ENCODE measurements at regions not wholly inside any gene's neighbourhood (a gene's known extent, or its start where the extent isn't known, plus 50 kb on each side); places are given as distances from the start of the nearest gene placed in this dataset.

DNA sequence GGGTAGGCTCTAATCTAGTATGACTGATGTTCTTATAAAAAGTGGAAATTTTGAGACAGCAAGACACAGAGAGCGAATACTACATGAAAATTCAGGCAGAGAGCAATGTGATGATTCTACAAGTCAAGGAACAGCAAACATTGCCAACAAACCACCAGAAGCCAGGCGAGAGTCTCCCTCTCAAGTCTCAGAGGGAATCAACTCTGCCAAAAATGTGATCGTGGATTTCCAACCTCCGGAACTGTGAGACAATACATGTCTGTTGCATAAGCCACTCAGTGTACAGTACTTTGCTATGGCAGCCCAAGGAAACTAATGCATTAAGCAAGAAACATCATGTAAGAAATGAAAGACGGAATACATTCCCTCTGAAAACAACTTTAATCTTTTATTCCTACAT, 52.1 kb upstream of the CCNG1 start:
- no peaks in the 10 kb centered on the region for H3K36me3 Mint-ChIP-seq (ENCODE audit: low read depth)
- no peaks in the 10 kb centered on the region for H3K4me1 Mint-ChIP-seq
- peaks cover 2% of the 10 kb centered on the region for H3K27me3 Mint-ChIP-seq
- no peak for ATAC-seq
- no peak for DNase-seq
- no peaks in the 10 kb centered on the region for H3K9me3 Mint-ChIP-seq
- no peak overlapping the region for H3K4me3 Mint-ChIP-seq
- no peak overlapping the region for H3K27ac Mint-ChIP-seq

- no peak overlapping the region for H3K4me3 Mint-ChIP-seq
- no peaks in the 10 kb centered on the region for H3K9me3 Mint-ChIP-seq
- no peak for ATAC-seq
- H3K27me3 Mint-ChIP-seq, result peaks cover 2% of the 10 kb centered on the region
- H3K36me3 Mint-ChIP-seq (ENCODE audit: low read depth), result no peaks in the 10 kb centered on the region
- no peaks in the 10 kb centered on the region for H3K4me1 Mint-ChIP-seq
- DNase-seq, result no peak
- H3K27ac Mint-ChIP-seq, result no peak overlapping the region
Observed at GRCh38 chr5:163385824-163386223, 51.6 kb upstream of the CCNG1 start.

DNA sequence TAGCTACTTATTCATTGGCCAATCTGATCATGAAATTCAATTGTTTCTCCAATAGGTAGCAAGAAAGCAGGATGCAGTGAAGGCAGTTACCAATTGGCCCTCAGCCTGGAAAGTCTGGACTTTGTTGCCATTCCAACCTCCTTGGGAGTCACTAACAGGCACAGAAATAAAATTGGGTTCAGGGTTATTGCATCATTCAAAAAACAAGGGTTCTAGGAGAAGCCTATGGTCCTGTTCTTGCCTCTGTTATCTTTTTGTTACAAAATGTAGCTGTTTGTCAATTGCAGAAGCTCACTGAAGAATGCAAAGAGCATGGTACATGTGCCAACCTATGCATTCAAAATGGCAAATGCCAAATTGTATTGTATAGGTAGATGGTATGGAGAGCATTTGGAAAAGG, 51.0 kb upstream of the CCNG1 start:
- Mint-ChIP-seq H3K4me3 (no peak overlapping the region), H3K36me3 (ENCODE audit: low read depth) (no peaks in the 10 kb centered on the region), H3K27me3 (peaks cover 4% of the 10 kb centered on the region), H3K4me1 (no peaks in the 10 kb centered on the region), H3K27ac (no peak overlapping the region), H3K9me3 (no peaks in the 10 kb centered on the region)
- ATAC-seq (no peak), DNase-seq (no peak)

GRCh38 chr5:163387589-163388343, 49.6 kb upstream of the CCNG1 start:
- peaks cover 3% of the 10 kb centered on the region for H3K27me3 Mint-ChIP-seq
- H3K36me3 Mint-ChIP-seq (ENCODE audit: low read depth), result no peaks in the 10 kb centered on the region
- no peak overlapping the region for H3K27ac Mint-ChIP-seq
- DNase-seq (no peak), ATAC-seq (no peak)
- no peak overlapping the region for H3K4me3 Mint-ChIP-seq
- no peaks in the 10 kb centered on the region for H3K4me1 Mint-ChIP-seq
- no peaks in the 10 kb centered on the region for H3K9me3 Mint-ChIP-seq
